Cardiac fibroblast (primary cell): ENCODE measurements at regions not wholly inside any gene's neighbourhood (a gene's known extent, or its start where the extent isn't known, plus 50 kb on each side); places are given as distances from the start of the nearest gene placed in this dataset.
A peak's percentile ranks its signal among the peaks of the same experiment; 100 is the strongest.
"Not testable (repeated sequence)": the region's sequence is repeated elsewhere in the genome, so short reads cannot be mapped to it uniquely, and the experiment has no call there.

ENCODE experiments used
- DNase-seq, 2 donors: peaks; one replicate each; pipeline versions ENCODE4 v3.0.0 to v3.0.0-alpha.2; 2010; ENCODE audit warnings: low read depth in 2 of 2
- H3K4me3 ChIP-seq, 2 donors: replicated peaks in 1 of 2; 1 replicate in 1 of 2; 2 replicates in 1 of 2; pipeline ENCODE4 v1.5.1; 2011; ENCODE audit warnings: low read depth in 2 of 2, low read length in 2 of 2, mild to moderate bottlenecking in 2 of 2, moderate library complexity in 1 of 2
- CTCF ChIP-seq: IDR thresholded peaks from one replicate; pipeline ENCODE4 v1.5.1; 2011; ENCODE audit warnings: low read depth, mild to moderate bottlenecking, low read length, inconsistent platforms

DNA sequence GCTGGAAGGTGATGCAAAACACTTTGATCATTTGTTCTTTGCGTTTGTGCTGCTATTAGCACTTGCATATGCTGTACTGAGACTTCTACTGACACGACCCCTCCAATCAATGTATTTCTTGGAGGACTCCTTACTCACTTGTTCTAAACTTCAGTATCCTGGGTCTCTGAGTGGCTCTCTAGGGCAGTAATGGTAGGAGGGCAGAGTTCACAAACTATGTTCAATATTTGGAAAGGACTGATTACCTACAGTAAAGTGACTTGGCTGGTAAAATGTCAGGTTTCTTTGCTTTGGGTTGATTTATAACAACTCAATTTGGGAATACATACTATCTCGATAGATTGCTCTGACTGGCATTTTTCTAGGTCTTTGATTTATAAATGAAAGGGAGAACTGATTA, 93.7 kb downstream of the TRIM43 start:
- H3K4me3 ChIP-seq: no peak overlapping the region
- no peak for TF ChIP-seq CTCF
- DNase-seq: no peak

- DNase-seq: peak; percentile 66 to 71
- H3K4me3 ChIP-seq: not testable (repeated sequence)
Measured at GRCh38 chr2:95686056-95686825, 94.4 kb downstream of the TRIM43 start.

- DNase-seq: peak; percentile 59 to 79
- H3K4me3 ChIP-seq: not testable (repeated sequence)
Measured at GRCh38 chr2:95687852-95688251, 96.1 kb downstream of the TRIM43 start.

DNA sequence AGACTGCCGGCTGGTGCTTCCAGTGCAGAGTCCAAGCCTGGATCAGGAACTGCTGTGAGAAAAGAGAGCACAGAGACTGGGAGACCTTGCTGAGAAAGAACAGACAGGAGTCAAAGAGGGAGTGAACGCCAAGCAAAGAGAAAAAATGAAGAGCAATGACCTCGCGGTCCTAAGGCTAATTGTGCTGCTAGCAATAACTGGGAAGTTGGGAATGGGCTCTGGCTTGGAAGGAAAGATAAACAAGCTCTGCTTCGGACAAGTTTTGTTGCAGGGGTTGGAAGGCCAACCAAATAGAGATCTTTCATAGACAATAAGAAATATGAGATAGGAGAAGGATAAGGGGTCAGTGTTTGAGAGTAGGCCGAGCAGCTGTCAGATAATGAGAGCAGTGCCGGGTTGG, 99.4 kb downstream of the TRIM43 start:
- not testable (repeated sequence) for DNase-seq, H3K4me3 ChIP-seq

GRCh38 chr2:95693071-95693846, 101.5 kb downstream of the TRIM43 start:
- not testable (repeated sequence) for H3K4me3 ChIP-seq, DNase-seq

DNA sequence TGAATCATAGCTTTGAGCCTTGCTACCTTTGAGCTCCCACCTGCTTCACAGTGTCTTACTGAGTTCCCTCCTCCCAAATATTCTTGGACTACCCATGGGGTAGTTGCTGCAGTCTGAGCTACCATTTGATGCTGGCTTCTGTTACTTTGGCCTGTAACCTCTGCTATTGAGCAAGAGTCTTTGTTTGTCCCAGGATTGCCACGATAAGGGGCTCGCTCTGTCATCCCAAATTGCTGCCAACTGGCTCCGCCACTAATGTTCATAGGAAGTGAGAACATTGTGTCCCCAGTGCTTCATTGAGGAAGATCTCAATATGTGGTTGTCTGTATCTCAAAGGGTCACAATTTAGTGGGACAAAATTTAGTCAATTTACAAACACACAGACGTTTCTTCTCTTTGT, 103.8 kb downstream of the TRIM43 start:
- no peak overlapping the region for H3K4me3 ChIP-seq
- DNase-seq: peak in 1 of 2 donors; percentile 26
- no peak for TF ChIP-seq CTCF

GRCh38 chr2:95698146-95698545, 106.3 kb downstream of the TRIM43 start:
- no peak overlapping the region for H3K4me3 ChIP-seq
- no peak for TF ChIP-seq CTCF
- DNase-seq: no peak

GRCh38 chr2:95699201-95700184, 107.7 kb downstream of the TRIM43 start:
- not testable (repeated sequence) for H3K4me3 ChIP-seq, DNase-seq

GRCh38 chr2:95700519-95700918, 108.7 kb downstream of the TRIM43 start:
- DNase-seq: no peak
- no peak for TF ChIP-seq CTCF

More at GRCh38 chr2:95700519-95700918, 108.7 kb downstream of the TRIM43 start:
- no peak overlapping the region for H3K4me3 ChIP-seq
